CD8-positive, alpha-beta memory T cell (primary cell): ENCODE measurements at regions not wholly inside any gene's neighbourhood (a gene's known extent, or its start where the extent isn't known, plus 50 kb on each side); places are given as distances from the start of the nearest gene placed in this dataset.

Source experiments
- CTCF ChIA-PET: fragments of 350-600 bp; sonication (Branson Sonifier 250); formaldehyde crosslinking; loops from one replicate; lab custom pipeline; 2021; ENCODE audit warnings: antibody characterized with exemption; lab: Charles Lee
- POLR2A ChIA-PET: fragments of 350-600 bp; sonication (Branson Sonifier 250); formaldehyde crosslinking; loops from one replicate; lab custom pipeline; 2021; ENCODE audit warnings: antibody characterized with exemption; lab: Charles Lee
- DNase-seq, 5 donors: peaks; one replicate each; pipeline versions ENCODE4 v3.0.0 to v3.0.0-alpha.2; 2020 to 2022; ENCODE audit warnings: mixed read lengths in 1 of 5
- H3K27ac ChIP-seq: one replicate; pipeline ENCODE4 v1.7.0; 2013; ENCODE audit warnings: low read depth, mild to moderate bottlenecking, low read length, moderate library complexity
- H3K27me3 ChIP-seq: 2 replicates; pipeline ENCODE4 v1.7.0; 2013; ENCODE audit warnings: low read length, mild to moderate bottlenecking; ENCODE audit not compliant: insufficient read depth, poor library complexity, severe bottlenecking
- H3K36me3 ChIP-seq: 2 replicates; pipeline ENCODE4 v1.7.0; 2013; ENCODE audit warnings: mild to moderate bottlenecking, low read length, moderate library complexity; ENCODE audit not compliant: insufficient read depth
- H3K4me1 ChIP-seq: 2 replicates; pipeline ENCODE4 v1.7.0; 2013; ENCODE audit warnings: mild to moderate bottlenecking, low read length, moderate library complexity; ENCODE audit not compliant: insufficient read depth
- H3K4me3 ChIP-seq: 2 replicates; pipeline ENCODE4 v1.7.0; 2013; ENCODE audit warnings: mild to moderate bottlenecking, low read length
- H3K9me3 ChIP-seq: 2 replicates; pipeline ENCODE4 v1.7.0; 2013; ENCODE audit warnings: mild to moderate bottlenecking, low read length
- H3K27ac Mint-ChIP-seq, 8 donors: one replicate each; pipeline ENCODE4 v1.8.0; 2020 to 2021; ENCODE audit warnings: mixed read lengths in 8 of 8, mild to moderate bottlenecking in 6 of 8, inconsistent platforms in 3 of 8, moderate library complexity in 3 of 8
- H3K27me3 Mint-ChIP-seq, 2 donors: one replicate each; pipeline ENCODE4 v1.8.0; 2020 to 2021; ENCODE audit warnings: mixed read lengths in 2 of 2, mild to moderate bottlenecking in 1 of 2, moderate library complexity in 1 of 2
- H3K36me3 Mint-ChIP-seq, 3 donors: one replicate each; pipeline ENCODE4 v1.8.0; 2020 to 2021; ENCODE audit warnings: mixed read lengths in 3 of 3, inconsistent platforms in 1 of 3, mild to moderate bottlenecking in 1 of 3
- H3K4me1 Mint-ChIP-seq, 3 donors: one replicate each; pipeline ENCODE4 v1.8.0; 2020 to 2021; ENCODE audit warnings: mixed read lengths in 3 of 3, inconsistent platforms in 1 of 3, mild to moderate bottlenecking in 1 of 3
- H3K4me3 Mint-ChIP-seq, 7 donors: one replicate each; pipeline ENCODE4 v1.8.0; 2020 to 2021; ENCODE audit warnings: mixed read lengths in 7 of 7, mild to moderate bottlenecking in 6 of 7, moderate library complexity in 4 of 7, inconsistent platforms in 2 of 7
- H3K9me3 Mint-ChIP-seq, 5 donors: one replicate each; pipeline ENCODE4 v1.8.0; 2020 to 2022; ENCODE audit warnings: mixed read lengths in 5 of 5, mild to moderate bottlenecking in 3 of 5, moderate library complexity in 2 of 5, inconsistent platforms in 1 of 5

- peaks cover 0 to 7% (median 5%) of the 10 kb centered on the region in 3 donors for H3K4me1 Mint-ChIP-seq
- H3K4me3 ChIP-seq = no peak overlapping the region
- no peak overlapping the region for H3K27ac Mint-ChIP-seq
- ChIA-PET POLR2A (no interaction called here), CTCF (no interaction called here)
- no peaks in the 10 kb centered on the region for H3K36me3 Mint-ChIP-seq
- H3K27ac ChIP-seq = no peak overlapping the region
- H3K4me1 ChIP-seq = no peaks in the 10 kb centered on the region
- peaks cover 3 to 17% of the 10 kb centered on the region in 2 donors for H3K27me3 Mint-ChIP-seq
- H3K36me3 ChIP-seq = no peaks in the 10 kb centered on the region
- H3K27me3 ChIP-seq = no peaks in the 10 kb centered on the region
- H3K9me3 ChIP-seq = no peaks in the 10 kb centered on the region
- no peaks in the 10 kb centered on the region for H3K9me3 Mint-ChIP-seq
- no peak overlapping the region for H3K4me3 Mint-ChIP-seq
- DNase-seq = no peak
Observed at GRCh38 chr4:74539044-74539790, 94.3 kb downstream of the AREG start.

GRCh38 chr4:74540193-74540592, 95.3 kb downstream of the AREG start:
- H3K4me3 Mint-ChIP-seq = no peak overlapping the region
- Histone ChIP-seq H3K4me3 (no peak overlapping the region), H3K36me3 (no peaks in the 10 kb centered on the region), H3K27me3 (no peaks in the 10 kb centered on the region), H3K27ac (no peak overlapping the region), H3K9me3 (no peaks in the 10 kb centered on the region), H3K4me1 (no peaks in the 10 kb centered on the region)
- ChIA-PET POLR2A (no interaction called here), CTCF (interaction anchor here (0.6 kb wide), 1 partner anchor 9 kb away, joined by 3 read pairs; no protein-coding TSS in a partner anchor)
- no peak overlapping the region for H3K27ac Mint-ChIP-seq
- DNase-seq = no peak
- H3K27me3 Mint-ChIP-seq = peaks cover 3 to 14% of the 10 kb centered on the region in 2 donors
- no peaks in the 10 kb centered on the region for H3K9me3 Mint-ChIP-seq
- H3K4me1 Mint-ChIP-seq = peaks cover 0 to 7% (median 5%) of the 10 kb centered on the region in 3 donors
- H3K36me3 Mint-ChIP-seq = no peaks in the 10 kb centered on the region

GRCh38 chr4:74541667-74542066, 96.7 kb downstream of the AREG start:
- Histone ChIP-seq H3K4me1 (no peaks in the 10 kb centered on the region), H3K27ac (no peak overlapping the region), H3K4me3 (no peak overlapping the region), H3K9me3 (no peaks in the 10 kb centered on the region), H3K27me3 (no peaks in the 10 kb centered on the region), H3K36me3 (no peaks in the 10 kb centered on the region)
- H3K4me3 Mint-ChIP-seq = no peak overlapping the region
- H3K9me3 Mint-ChIP-seq = no peaks in the 10 kb centered on the region
- peaks cover 0 to 7% (median 5%) of the 10 kb centered on the region in 3 donors for H3K4me1 Mint-ChIP-seq
- no peak overlapping the region for H3K27ac Mint-ChIP-seq
- no peaks in the 10 kb centered on the region for H3K36me3 Mint-ChIP-seq
- ChIA-PET CTCF (no interaction called here), POLR2A (no interaction called here)
- H3K27me3 Mint-ChIP-seq = peaks cover 3 to 14% of the 10 kb centered on the region in 2 donors
- DNase-seq = no peak

GRCh38 chr4:74543231-74543781, 98.4 kb downstream of the AREG start:
- POLR2A ChIA-PET = no interaction called here
- Histone ChIP-seq H3K4me3 (no peak overlapping the region), H3K27ac (no peak overlapping the region), H3K4me1 (no peaks in the 10 kb centered on the region), H3K27me3 (no peaks in the 10 kb centered on the region), H3K36me3 (no peaks in the 10 kb centered on the region), H3K9me3 (no peaks in the 10 kb centered on the region)
- DNase-seq = no peak
- Mint-ChIP-seq H3K27ac (no peak overlapping the region), H3K4me1 (peaks cover 0 to 7% (median 5%) of the 10 kb centered on the region in 3 donors), H3K36me3 (no peaks in the 10 kb centered on the region), H3K27me3 (peaks cover 3 to 5% of the 10 kb centered on the region in 2 donors), H3K9me3 (no peaks in the 10 kb centered on the region), H3K4me3 (no peak overlapping the region)
- CTCF ChIA-PET = no interaction called here

GRCh38 chr4:74543983-74544382, 99.0 kb downstream of the AREG start:
- H3K9me3 ChIP-seq = no peaks in the 10 kb centered on the region
- Mint-ChIP-seq H3K27ac (no peak overlapping the region), H3K27me3 (peaks cover 3 to 8% of the 10 kb centered on the region in 2 donors), H3K36me3 (no peaks in the 10 kb centered on the region), H3K4me1 (peaks cover 0 to 7% (median 5%) of the 10 kb centered on the region in 3 donors), H3K4me3 (no peak overlapping the region), H3K9me3 (no peaks in the 10 kb centered on the region)
- no peaks in the 10 kb centered on the region for H3K27me3 ChIP-seq
- no peaks in the 10 kb centered on the region for H3K4me1 ChIP-seq
- no peak for DNase-seq
- no peaks in the 10 kb centered on the region for H3K36me3 ChIP-seq
- no peak overlapping the region for H3K27ac ChIP-seq
- POLR2A ChIA-PET = no interaction called here
- no peak overlapping the region for H3K4me3 ChIP-seq
- CTCF ChIA-PET = no interaction called here

GRCh38 chr4:74544655-74545361, 99.9 kb downstream of the AREG start:
- no peaks in the 10 kb centered on the region for H3K36me3 Mint-ChIP-seq
- no peaks in the 10 kb centered on the region for H3K4me1 ChIP-seq
- peaks cover 0 to 2% (median 0%) of the 10 kb centered on the region in 5 donors for H3K9me3 Mint-ChIP-seq
- H3K9me3 ChIP-seq = no peaks in the 10 kb centered on the region
- H3K4me1 Mint-ChIP-seq = peaks cover 0 to 7% (median 5%) of the 10 kb centered on the region in 3 donors
- no peaks in the 10 kb centered on the region for H3K36me3 ChIP-seq
- no peak for DNase-seq
- peaks cover 3% of the 10 kb centered on the region in 2 donors for H3K27me3 Mint-ChIP-seq
- no peak overlapping the region for H3K27ac Mint-ChIP-seq
- H3K27ac ChIP-seq = no peak overlapping the region
- no peaks in the 10 kb centered on the region for H3K27me3 ChIP-seq
- H3K4me3 ChIP-seq = no peak overlapping the region
- POLR2A ChIA-PET = no interaction called here
- CTCF ChIA-PET = no interaction called here
- no peak overlapping the region for H3K4me3 Mint-ChIP-seq

GRCh38 chr4:74545448-74545847, 100.5 kb downstream of the AREG start:
- no peak for DNase-seq
- H3K27me3 Mint-ChIP-seq = peaks cover 3% of the 10 kb centered on the region in 2 donors
- H3K4me3 Mint-ChIP-seq = no peak overlapping the region
- CTCF ChIA-PET = no interaction called here
- H3K27ac ChIP-seq = no peak overlapping the region
- H3K4me1 ChIP-seq = no peaks in the 10 kb centered on the region
- POLR2A ChIA-PET = no interaction called here
- no peaks in the 10 kb centered on the region for H3K36me3 ChIP-seq
- H3K4me3 ChIP-seq = no peak overlapping the region
- H3K27ac Mint-ChIP-seq = no peak overlapping the region
- no peaks in the 10 kb centered on the region for H3K9me3 ChIP-seq
- no peaks in the 10 kb centered on the region for H3K36me3 Mint-ChIP-seq
- peaks cover 0 to 2% (median 0%) of the 10 kb centered on the region in 5 donors for H3K9me3 Mint-ChIP-seq
- H3K27me3 ChIP-seq = no peaks in the 10 kb centered on the region
- peaks cover 0 to 7% (median 5%) of the 10 kb centered on the region in 3 donors for H3K4me1 Mint-ChIP-seq

- Mint-ChIP-seq H3K36me3 (no peaks in the 10 kb centered on the region), H3K27me3 (peaks cover 3 to 4% of the 10 kb centered on the region in 2 donors), H3K27ac (no peak overlapping the region), H3K4me3 (no peak overlapping the region), H3K9me3 (peaks cover 0 to 2% (median 0%) of the 10 kb centered on the region in 5 donors), H3K4me1 (peaks cover 0 to 7% (median 5%) of the 10 kb centered on the region in 3 donors)
- CTCF ChIA-PET = no interaction called here
- H3K27me3 ChIP-seq = no peaks in the 10 kb centered on the region
- no peak for DNase-seq
- H3K9me3 ChIP-seq = no peaks in the 10 kb centered on the region
- POLR2A ChIA-PET = no interaction called here
- no peak overlapping the region for H3K4me3 ChIP-seq
- no peaks in the 10 kb centered on the region for H3K4me1 ChIP-seq
- H3K27ac ChIP-seq = no peak overlapping the region
- H3K36me3 ChIP-seq = no peaks in the 10 kb centered on the region
Observed at GRCh38 chr4:74546057-74546456, 101.1 kb downstream of the AREG start.
